Chondrocyte (in vitro differentiated cells): ENCODE measurements at regions not wholly inside any gene's neighbourhood (a gene's known extent, or its start where the extent isn't known, plus 50 kb on each side); places are given as distances from the start of the nearest gene placed in this dataset.

Source experiments
- DNase-seq: peaks from one replicate; pipeline ENCODE4 v3.0.0; 2021; ENCODE audit warnings: mixed read lengths, low spot score
- H3K27ac Mint-ChIP-seq: one replicate; pipeline ENCODE4 v1.8.0; 2021; ENCODE audit warnings: mild to moderate bottlenecking, moderate library complexity, mixed read lengths; ENCODE audit not compliant: unreplicated experiment
- H3K27me3 Mint-ChIP-seq: 2 replicates; pipeline ENCODE4 v1.8.0; 2021; ENCODE audit warnings: low read depth, mixed read lengths
- H3K36me3 Mint-ChIP-seq: 2 replicates; pipeline ENCODE4 v1.8.0; 2021; ENCODE audit warnings: low read depth, mixed read lengths
- H3K4me1 Mint-ChIP-seq: 2 replicates; pipeline ENCODE4 v1.8.0; 2021; ENCODE audit warnings: low read depth, mild to moderate bottlenecking, mixed read lengths
- H3K4me3 Mint-ChIP-seq: one replicate; pipeline ENCODE4 v1.8.0; 2021; ENCODE audit warnings: mild to moderate bottlenecking, moderate library complexity, mixed read lengths; ENCODE audit not compliant: unreplicated experiment
- H3K9me3 Mint-ChIP-seq: 2 replicates; pipeline ENCODE4 v1.8.0; 2021; ENCODE audit warnings: low read depth, mixed read lengths
- TF ChIP-seq, protein P1 (sequence below): fragments of 200-600 bp; sonication (generic); IDR thresholded peaks from 2 replicates; pipeline ENCODE4 v1.5.0; 2021; ENCODE audit warnings: antibody characterized with exemption, mild to moderate bottlenecking, moderate library complexity

DNA sequence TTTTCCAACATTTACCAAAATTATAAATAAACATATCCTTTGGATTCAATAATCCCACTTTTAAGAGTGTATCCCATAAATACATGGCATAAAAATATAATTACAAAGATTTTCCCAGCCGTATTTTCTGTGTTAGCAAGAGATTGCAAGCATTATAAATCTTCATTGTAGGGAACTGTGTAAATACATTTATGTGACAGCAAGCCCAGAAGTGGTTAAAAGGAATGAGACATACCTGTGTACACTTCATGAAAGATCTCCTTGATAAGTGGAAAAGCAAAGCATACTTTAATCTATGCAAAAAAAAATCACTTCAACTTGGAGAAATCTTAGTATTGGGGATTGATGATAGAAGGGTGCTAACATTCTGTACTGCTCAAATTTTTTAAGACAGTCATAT lies 173.1 kb downstream of the GASK1B start:
- peaks cover 33% of the 10 kb centered on the region for H3K4me1 Mint-ChIP-seq

DNA sequence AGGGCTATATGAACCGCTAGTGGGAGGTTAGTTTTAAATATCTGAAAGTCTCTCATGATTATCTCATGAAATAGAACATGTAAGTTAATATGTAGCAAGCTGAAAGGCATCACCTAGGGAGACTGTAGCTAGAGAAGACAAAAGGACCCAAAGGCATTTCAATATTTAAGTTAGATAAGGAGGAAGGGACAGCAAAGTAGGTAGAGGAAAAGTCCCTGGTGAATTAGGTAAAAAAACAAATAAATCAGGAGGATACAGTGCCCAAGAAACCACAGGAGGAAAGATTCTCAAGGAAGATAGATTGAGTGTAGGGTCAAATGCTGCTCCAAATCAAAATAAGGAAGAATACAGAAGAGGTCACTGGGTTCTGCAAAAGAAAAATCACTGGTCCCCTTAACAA lies 175.5 kb downstream of the GASK1B start:
- Mint-ChIP-seq H3K36me3 (no peaks in the 10 kb centered on the region), H3K4me1 (peaks cover 26% of the 10 kb centered on the region), H3K9me3 (peaks cover 12% of the 10 kb centered on the region), H3K27ac (no peak overlapping the region), H3K4me3 (no peak overlapping the region), H3K27me3 (no peaks in the 10 kb centered on the region)
- no peak for DNase-seq
- TF ChIP-seq, protein P1, sequence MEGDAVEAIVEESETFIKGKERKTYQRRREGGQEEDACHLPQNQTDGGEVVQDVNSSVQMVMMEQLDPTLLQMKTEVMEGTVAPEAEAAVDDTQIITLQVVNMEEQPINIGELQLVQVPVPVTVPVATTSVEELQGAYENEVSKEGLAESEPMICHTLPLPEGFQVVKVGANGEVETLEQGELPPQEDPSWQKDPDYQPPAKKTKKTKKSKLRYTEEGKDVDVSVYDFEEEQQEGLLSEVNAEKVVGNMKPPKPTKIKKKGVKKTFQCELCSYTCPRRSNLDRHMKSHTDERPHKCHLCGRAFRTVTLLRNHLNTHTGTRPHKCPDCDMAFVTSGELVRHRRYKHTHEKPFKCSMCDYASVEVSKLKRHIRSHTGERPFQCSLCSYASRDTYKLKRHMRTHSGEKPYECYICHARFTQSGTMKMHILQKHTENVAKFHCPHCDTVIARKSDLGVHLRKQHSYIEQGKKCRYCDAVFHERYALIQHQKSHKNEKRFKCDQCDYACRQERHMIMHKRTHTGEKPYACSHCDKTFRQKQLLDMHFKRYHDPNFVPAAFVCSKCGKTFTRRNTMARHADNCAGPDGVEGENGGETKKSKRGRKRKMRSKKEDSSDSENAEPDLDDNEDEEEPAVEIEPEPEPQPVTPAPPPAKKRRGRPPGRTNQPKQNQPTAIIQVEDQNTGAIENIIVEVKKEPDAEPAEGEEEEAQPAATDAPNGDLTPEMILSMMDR = no peak

More for the DNA sequence above, 173.1 kb downstream of the GASK1B start:
- Mint-ChIP-seq H3K27ac (no peak overlapping the region), H3K27me3 (no peaks in the 10 kb centered on the region), H3K36me3 (peaks cover 2% of the 10 kb centered on the region), H3K4me3 (no peak overlapping the region), H3K9me3 (peaks cover 12% of the 10 kb centered on the region)
- no peak for DNase-seq
- TF ChIP-seq, protein P1 = no peak

DNA sequence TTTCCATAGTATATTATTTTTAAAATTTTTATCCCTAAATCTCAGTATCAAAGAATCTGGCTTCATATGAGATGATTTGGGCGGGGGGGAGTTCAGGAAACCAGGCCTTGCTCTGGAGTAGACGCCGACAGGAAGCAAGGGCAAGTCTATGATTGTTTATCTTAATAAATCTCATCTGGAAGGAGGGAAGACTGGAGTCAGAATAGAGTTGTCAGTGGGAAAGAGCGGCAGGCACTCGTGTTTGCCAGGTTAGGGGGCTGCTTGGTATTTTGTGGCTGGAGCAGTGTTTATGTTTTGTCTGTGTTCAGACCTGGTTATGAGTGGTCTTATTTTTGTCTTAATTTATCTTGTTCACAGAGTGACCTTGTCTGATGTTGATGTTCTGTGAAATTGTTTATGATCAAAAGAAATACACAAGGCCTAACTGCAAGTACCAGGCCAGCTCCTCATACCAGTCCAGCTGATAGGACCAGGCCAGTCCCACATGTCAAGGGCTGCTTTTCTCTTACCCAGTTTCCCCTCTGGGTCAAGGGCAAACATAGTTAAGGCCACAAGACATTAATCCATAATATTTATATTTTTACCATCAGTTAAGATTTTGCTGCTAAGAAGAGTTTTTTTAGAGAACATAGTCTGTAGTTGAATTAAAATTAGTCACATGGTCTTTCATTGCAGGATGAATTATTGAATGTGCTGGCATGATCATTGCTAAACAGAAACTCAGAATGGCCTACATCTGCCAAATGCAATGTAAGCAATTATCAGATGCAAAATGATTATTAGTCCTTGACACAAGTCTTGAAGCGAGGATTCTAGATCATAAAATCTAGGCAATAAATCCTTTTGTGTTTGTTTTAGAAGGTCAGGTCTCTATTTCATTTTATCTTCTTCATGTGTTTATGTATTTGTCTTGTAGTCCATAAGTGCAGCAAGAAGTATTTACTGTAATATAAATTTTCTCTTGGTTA lies 176.5 kb downstream of the GASK1B start:
- TF ChIP-seq, protein P1 = no peak
- peaks cover 12% of the 10 kb centered on the region for H3K9me3 Mint-ChIP-seq

DNA sequence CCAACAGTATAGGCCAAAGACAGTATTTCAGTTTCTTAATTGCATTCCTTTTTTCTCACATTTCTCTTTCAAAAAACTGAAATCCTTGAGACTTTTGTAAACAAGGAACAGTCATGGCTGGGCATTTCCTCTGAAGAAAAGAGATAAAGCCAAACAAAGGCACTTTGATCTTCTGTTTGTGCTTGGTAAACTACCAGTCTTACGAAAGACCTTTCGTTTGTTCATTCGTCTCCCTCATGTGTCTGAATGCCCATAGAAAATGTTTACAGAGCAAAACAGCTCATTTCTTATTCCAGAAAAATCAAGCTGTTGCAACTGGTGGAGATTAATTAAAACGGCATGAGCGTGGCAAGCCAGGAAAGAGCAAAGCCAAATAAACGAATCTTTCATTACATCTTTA lies 178.0 kb downstream of the GASK1B start:
- Mint-ChIP-seq H3K36me3 (no peaks in the 10 kb centered on the region), H3K4me1 (peaks cover 30% of the 10 kb centered on the region), H3K4me3 (no peak overlapping the region), H3K9me3 (peaks cover 10% of the 10 kb centered on the region), H3K27me3 (no peaks in the 10 kb centered on the region), H3K27ac (no peak overlapping the region)
- TF ChIP-seq, protein P1 = no peak
- DNase-seq = no peak

More for the DNA sequence above, 176.5 kb downstream of the GASK1B start:
- no peaks in the 10 kb centered on the region for H3K27me3 Mint-ChIP-seq
- H3K36me3 Mint-ChIP-seq = no peaks in the 10 kb centered on the region
- peaks cover 30% of the 10 kb centered on the region for H3K4me1 Mint-ChIP-seq
- H3K27ac Mint-ChIP-seq = peak overlapping the region; percentile 72
- no peak for DNase-seq
- H3K4me3 Mint-ChIP-seq = no peak overlapping the region

DNA sequence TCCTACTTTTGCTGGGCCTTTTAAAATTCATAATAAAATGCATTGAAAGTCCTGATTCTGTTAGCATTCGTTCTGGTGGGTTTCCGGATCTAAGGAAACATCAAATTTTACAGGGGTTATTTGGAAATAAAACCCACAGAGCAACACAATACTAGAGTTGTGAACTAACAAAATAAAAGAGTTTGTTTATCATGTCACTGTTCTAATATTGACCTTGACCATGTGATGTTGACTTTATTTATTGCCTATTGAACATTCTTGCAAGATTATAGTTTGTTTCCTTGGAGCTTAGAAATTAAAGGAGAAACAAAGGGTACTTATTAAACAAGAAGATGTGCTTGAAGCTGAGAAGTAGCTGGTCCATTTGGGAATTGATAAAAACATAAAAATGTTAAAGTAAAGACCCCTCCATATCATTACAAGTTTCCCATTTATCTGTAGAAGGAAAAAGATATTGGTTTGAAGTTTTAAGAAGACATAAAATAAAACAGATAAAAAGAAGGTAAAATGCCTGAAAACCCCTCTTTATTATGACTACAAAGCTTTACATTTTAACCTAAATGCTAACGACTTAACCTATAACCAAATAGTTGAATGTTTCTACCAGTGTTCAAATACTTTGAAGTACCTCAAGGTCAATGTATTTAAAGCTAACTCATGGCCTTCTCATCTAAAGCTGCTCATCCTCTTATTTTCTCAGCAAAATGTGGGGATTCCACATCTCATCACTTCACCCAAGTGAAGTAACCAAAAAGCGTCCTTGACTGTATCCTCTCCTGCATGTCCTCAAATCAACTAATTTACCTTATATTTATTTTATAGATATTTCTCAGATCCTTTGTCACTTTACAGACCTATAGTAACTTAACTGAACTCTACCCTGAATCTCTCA lies 179.6 kb downstream of the GASK1B start:
- Mint-ChIP-seq H3K9me3 (peaks cover 6% of the 10 kb centered on the region), H3K27me3 (no peaks in the 10 kb centered on the region), H3K36me3 (no peaks in the 10 kb centered on the region), H3K4me1 (peaks cover 23% of the 10 kb centered on the region), H3K4me3 (no peak overlapping the region), H3K27ac (no peak overlapping the region)
- TF ChIP-seq, protein P1 = no peak
- no peak for DNase-seq
